Stimulated activated CD4-positive, alpha-beta T cell treated with anti-CD3 and anti-CD28 coated beads, Interleukin-2, amount 100 ng/mL, for 4 hours (primary cell): ENCODE measurements at regions not wholly inside any gene's neighbourhood (a gene's known extent, or its start where the extent isn't known, plus 50 kb on each side); places are given as distances from the start of the nearest gene placed in this dataset.

Experiments
- DNase-seq: peaks from one replicate; pipeline ENCODE4 v3.0.0-alpha.2; 2020; ENCODE audit warnings: low read depth

DNA sequence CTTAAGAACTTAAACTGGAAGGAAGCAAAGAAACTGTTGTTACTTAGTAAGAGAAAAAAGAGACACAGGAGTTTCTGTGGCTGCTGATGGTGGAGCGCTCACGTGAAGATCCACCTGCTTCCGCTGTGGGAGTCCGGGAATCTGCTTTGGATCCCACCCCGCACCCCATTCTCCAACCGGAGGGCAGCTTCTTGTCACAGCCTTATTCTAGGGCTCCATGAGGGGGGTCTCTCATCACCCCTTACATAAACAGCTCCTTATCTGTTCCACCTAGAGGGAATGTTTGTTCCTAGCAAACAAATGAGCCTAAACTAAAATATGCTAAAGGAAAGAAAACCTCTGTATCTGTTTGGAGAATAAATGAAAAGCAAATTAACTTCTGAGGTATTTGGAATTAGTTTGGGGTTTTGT is 280.5 kb downstream of the QKI start:
- no peak for DNase-seq

- DNase-seq = no peak
Measured at GRCh38 chr6:163694072-163694471, 279.6 kb downstream of the QKI start.

DNA sequence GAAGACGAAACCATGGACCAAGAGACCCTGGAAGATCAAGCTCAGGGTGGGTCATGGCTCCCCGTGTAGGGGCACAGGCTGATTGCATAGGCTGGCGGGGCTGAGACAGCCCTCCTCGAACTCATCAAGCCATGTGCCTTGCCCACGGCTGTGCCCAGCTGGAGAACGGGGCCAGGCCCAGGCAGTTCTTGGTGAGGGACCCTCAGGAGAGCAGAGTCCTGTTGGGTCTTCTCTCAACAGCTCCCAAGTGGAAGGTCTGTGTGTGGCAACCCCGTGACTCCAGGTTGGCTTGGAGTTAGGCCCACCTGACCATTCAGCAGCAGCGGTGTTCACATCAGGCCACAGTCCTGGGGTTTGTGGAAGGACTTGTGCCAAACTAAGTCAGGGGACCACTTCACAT is 276.5 kb downstream of the QKI start:
- DNase-seq = no peak

DNA sequence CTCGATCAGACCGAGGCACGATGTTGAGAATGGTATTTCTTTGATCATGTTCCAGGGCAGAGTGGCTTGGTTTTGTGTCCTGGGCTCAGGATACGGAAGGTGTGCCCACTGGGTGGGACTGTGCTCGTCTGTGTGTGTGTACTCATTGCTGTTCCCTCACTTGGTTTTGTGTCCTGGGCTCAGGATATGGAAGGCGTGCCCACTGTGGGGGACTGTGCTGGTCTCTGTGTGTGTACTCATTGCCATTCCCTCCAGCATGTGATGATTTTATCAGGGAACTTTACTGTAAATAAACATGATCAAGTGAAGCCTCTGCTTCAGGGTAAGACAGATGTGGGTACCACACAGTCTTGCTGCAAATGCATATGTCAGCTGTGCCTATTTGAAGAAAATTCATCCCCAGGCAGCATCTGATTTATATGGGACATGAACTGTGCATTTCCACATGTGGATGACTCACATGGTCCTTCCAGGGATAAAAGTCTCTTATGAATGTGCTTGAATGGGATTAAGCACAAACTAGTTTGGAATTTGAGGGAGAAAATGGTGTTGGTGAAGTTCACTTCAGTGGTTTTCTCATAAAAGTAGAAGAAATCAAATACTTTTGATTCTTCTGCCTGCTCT is 274.3 kb downstream of the QKI start:
- DNase-seq = no peak

DNA sequence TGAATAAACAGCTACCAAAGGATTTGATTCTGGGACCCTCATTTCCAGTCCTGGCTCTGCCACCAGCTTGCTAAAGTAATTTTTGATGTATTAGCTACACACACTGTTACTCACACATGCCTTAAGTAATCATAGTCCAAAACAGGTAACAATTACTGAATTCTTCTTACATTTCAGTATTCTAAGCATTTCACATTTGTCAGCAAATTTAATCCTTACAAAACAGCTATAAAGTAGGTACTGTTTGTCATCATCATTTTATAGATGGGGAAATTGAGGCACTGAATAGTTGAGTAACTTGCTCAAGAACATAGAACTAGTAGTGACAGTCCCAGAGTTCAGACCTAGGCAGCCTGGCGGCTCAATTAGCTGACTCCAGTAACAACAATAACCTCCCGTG is 272.6 kb downstream of the QKI start:
- DNase-seq = no peak

DNA sequence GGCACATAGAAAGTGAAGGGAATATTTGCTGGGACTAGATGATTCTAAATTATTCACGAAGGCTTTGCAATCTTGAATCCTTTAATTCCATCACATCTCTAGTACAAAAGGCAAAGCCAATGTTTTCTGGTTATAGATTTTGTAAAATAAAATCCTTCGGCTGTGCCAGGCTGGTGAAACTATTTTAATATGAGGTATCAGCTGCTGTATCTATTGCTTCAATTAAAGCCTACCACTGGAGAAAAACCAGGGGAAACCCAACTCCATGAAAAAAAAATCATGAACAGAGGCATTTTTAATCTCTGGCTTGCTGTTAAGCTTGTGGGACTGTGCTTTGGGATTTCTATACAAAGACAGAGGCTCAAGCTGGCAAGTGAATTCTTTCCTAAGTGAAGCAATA is 271.8 kb downstream of the QKI start:
- no peak for DNase-seq

GRCh38 chr6:163683105-163683622 is 268.6 kb downstream of the QKI start:
- DNase-seq = no peak

- no peak for DNase-seq
Measured at GRCh38 chr6:163679753-163680152, 265.2 kb downstream of the QKI start.

DNA sequence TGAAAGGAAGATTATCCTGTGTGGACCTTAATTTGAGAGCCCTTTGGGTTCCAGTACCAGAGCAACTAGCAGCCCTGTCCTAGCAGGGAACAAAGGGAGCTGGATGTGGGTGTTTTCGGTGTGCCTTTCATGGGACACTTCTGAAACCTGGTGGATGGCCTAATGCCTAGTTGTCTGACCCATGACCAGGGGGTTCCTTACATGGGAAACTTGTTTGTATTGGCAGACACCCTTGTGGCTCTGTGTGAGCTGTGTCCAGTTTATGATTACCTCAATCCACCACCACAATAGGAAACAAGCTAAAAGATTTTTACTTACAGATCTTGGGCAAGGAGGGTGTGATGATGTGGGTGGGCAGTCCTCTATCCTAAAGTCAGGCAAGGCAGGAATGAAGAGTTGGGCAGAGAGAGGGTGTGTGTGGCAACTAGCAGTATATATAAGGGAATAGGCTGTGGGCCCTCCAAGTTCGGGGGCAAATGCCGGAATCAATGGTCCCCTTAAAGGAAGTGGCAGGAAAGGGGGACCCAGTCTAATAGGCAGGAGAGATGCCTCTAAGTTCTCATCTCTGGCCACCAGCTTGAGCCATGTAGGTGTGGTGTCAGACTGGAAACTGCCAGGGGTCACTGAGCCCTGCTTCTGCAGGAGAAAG is 264.6 kb downstream of the QKI start:
- DNase-seq = no peak

GRCh38 chr6:163675611-163676010 is 261.1 kb downstream of the QKI start:
- DNase-seq = no peak

DNA sequence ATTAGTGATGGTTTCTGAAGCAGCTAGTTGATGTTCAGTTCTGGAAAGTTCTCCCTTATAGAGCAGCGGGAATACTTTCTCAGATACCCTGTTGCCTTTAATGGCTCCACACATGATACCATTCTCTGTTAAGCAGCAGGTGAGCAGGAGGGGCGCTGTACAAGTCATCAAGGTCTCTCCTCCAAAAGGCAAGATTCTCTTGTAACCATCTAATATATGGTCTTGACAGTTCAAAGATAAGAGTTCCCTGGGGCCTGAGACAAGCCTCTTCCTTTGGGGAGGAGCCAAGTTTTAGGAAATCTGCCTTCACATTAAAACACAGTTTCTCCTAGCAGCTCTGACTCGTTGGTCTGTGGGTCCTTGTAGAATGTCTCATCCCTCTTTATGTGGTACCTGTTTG is 258.2 kb downstream of the QKI start:
- DNase-seq = no peak

GRCh38 chr6:163671791-163672190 is 257.3 kb downstream of the QKI start:
- no peak for DNase-seq

DNA sequence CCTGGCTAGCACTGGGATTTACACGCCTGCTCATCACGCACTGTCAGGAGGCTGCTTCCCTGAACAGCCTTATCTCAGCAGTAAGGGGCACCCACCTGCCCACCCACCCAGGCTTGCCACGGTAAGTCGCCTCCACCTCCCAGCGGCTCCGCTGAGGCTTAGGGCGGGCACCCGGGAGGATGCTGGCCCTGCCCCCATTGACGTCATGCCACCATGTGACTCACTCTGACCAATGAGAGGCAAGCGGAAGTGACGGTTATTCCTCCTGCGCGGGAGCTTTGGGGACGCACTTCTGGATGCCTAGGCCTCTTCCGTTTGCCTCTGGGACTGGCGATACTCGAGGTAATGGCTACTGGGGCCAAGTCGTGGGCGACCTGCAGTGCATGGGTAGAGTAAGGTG is 256.8 kb downstream of the QKI start:
- no peak for DNase-seq

GRCh38 chr6:163670336-163670735 is 255.8 kb downstream of the QKI start:
- DNase-seq = no peak

GRCh38 chr6:163668061-163668426 is 253.5 kb downstream of the QKI start:
- DNase-seq = no peak

DNA sequence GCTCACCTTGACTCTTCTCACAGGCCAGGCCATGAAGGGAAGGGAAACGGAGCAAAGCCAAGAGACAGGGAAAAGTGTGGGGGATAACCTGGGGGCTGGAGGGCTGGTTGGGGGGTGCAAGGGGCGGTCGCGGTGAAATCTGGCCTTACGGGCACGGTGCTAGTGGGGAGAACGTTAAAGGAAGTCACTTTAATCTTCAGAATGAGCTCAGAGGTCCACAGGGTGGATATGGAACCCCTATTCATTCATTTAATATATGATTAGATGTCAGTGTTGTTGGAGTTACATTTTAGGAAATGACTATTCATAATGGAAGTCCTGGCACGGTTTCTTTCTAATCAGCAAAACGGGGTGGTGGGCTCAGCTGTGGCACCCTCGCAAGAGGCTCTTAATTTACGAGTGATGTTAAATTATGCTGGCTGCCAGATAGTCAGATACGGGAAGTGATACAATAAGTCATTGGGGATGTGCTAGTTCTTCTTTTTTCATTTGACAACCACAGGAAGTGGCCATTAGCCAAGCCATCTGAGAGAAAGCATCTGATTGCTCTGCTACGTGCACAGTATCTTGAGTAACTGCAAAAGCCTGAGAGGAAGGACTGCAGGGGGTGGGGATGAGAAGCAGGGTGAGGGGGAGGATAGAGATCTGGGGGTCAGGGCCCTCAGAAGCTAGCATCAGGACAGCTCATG is 253.0 kb downstream of the QKI start:
- DNase-seq = no peak

DNA sequence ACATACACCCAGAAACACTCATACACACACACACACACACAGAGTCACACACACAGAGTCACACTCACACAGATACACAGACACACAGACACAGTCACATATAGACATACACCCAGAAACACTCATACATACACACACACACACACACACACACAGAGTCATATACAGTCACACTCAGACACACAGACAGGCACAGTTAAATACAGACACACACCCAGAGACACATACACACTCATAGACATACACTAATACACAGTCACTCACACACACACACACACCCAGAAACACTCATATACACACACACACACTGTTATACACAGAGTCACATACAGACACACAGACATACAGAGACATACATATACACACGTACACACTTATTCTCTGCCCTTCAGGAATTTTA is 250.9 kb downstream of the QKI start:
- no peak for DNase-seq

DNA sequence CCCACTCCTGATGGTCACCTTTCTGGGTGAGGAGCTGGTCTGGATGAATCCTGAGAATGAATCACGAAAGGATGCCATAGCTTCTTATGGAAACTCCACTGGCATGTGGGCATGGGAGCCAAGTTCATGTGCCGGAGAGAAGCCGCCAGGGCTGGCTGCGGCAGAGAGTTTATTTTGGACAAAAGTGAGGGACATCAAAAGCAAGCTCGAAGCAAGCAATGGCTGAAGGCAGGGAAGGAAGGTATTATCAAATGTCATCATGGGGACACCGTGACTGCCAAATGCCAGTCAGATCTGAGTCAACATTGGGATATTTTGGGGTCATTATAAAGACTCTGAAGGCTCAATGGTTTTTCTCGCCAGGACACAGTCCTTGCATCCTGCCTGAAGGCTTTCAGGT is 249.1 kb downstream of the QKI start:
- no peak for DNase-seq

GRCh38 chr6:163662604-163663225 is 248.2 kb downstream of the QKI start:
- no peak for DNase-seq

DNA sequence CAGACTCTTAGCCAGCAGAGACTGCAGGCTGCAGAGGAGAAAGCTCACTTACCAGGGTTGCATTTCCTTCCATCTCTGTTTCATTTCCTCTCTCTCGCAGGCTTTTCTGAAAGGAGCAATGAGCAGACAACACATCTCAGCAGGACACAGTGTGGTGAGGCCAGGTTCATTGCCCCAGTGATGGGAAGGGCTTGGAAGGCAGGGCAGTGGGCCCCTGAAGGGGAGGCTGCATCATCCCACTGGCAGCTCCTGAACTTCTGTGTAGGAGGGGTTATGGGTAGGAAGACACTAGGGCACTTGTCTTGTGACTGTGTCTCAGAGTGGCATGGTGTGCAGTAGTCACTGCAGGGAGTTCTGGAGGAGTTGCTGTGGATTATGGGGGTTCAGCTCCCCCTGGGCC is 246.8 kb downstream of the QKI start:
- no peak for DNase-seq

DNA sequence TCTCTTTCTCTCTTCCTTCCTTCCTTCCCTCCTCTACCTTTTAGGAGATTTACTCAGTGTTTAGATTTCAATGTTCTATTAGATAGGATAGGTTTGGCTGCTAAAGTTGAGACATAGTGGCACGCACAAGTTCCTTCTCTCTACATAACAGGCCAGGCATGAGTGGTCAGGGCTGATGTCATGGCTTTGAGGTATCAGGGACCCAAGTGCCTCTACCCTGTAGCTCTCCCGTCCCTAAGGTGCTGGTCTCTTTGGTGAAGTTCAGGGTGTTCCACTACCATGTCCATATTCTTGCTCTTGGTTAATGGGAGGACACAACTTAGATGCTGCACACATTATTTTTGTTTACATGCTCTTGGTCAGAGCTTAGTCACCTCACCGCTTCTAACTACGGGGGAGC is 245.3 kb downstream of the QKI start:
- no peak for DNase-seq

- DNase-seq = no peak
Measured at GRCh38 chr6:163655217-163656121, 241.0 kb downstream of the QKI start.
